H9 (cell line): ENCODE measurements at regions not wholly inside any gene's neighbourhood (a gene's known extent, or its start where the extent isn't known, plus 50 kb on each side); places are given as distances from the start of the nearest gene placed in this dataset.

Source experiments
- DNase-seq: peaks from one replicate; pipeline ENCODE4 v3.0.0-alpha.2; 2017
- H2AFZ ChIP-seq: one replicate; pipeline ENCODE4 v1.6.1; 2013; ENCODE audit warnings: mild to moderate bottlenecking, low read length, control low read depth, moderate library complexity
- H2AK5ac ChIP-seq: 2 replicates; pipeline ENCODE4 v1.6.1; 2013; ENCODE audit warnings: low read length, control low read depth, mixed read lengths; ENCODE audit not compliant: insufficient read length
- H2BK120ac ChIP-seq: one replicate; pipeline ENCODE4 v1.6.1; 2013; ENCODE audit warnings: low read depth, mild to moderate bottlenecking, low read length, control low read depth, inconsistent platforms; ENCODE audit not compliant: poor library complexity, severe bottlenecking
- H2BK12ac ChIP-seq: 2 replicates; pipeline ENCODE4 v1.6.1; 2013; ENCODE audit warnings: low read length, control low read depth, mixed read lengths, low read depth; ENCODE audit not compliant: insufficient read length
- H2BK15ac ChIP-seq: 2 replicates; pipeline ENCODE4 v1.6.1; 2013; ENCODE audit warnings: low read depth, low read length, control low read depth
- H2BK20ac ChIP-seq: one replicate; pipeline ENCODE4 v1.6.1; 2013; ENCODE audit warnings: low read depth, mild to moderate bottlenecking, low read length, control low read depth, inconsistent platforms; ENCODE audit not compliant: poor library complexity, severe bottlenecking
- H2BK5ac ChIP-seq: 2 replicates; pipeline ENCODE4 v1.6.1; 2013; ENCODE audit warnings: low read length, control low read depth, mixed read lengths; ENCODE audit not compliant: insufficient read length
- H3K14ac ChIP-seq: 2 replicates; pipeline ENCODE4 v1.6.1; 2013; ENCODE audit warnings: low read length, control low read depth; ENCODE audit not compliant: insufficient read depth
- H3K18ac ChIP-seq: 2 replicates; pipeline ENCODE4 v1.6.1; 2013; ENCODE audit warnings: low read depth, mild to moderate bottlenecking, mixed read lengths, low read length, control low read depth; ENCODE audit not compliant: insufficient read length
- H3K23ac ChIP-seq: 2 replicates; pipeline ENCODE4 v1.6.1; 2013; ENCODE audit warnings: low read length, control low read depth, mixed read lengths, low read depth; ENCODE audit not compliant: insufficient read length
- H3K23me2 ChIP-seq: 2 replicates; pipeline ENCODE4 v1.6.1; 2013; ENCODE audit warnings: low read depth, mild to moderate bottlenecking, mixed read lengths, low read length, control low read depth; ENCODE audit not compliant: insufficient read length, poor library complexity, severe bottlenecking
- H3K27ac ChIP-seq: 2 replicates; pipeline ENCODE4 v1.5.1; 2013; ENCODE audit warnings: low read length, control low read depth, mixed read lengths, low read depth; ENCODE audit not compliant: insufficient read length
- H3K27me3 ChIP-seq: 2 replicates; pipeline ENCODE4 v1.6.1; 2013; ENCODE audit warnings: low read length, control low read depth, inconsistent platforms; ENCODE audit not compliant: insufficient read depth
- H3K4ac ChIP-seq: 2 replicates; pipeline ENCODE4 v1.6.1; 2013; ENCODE audit warnings: low read depth, mild to moderate bottlenecking, control low read depth, inconsistent platforms, low read length, moderate library complexity
- H3K4me1 ChIP-seq: 2 replicates; pipeline ENCODE4 v1.6.1; 2013; ENCODE audit warnings: low read length, control low read depth, inconsistent platforms; ENCODE audit not compliant: insufficient read depth
- H3K4me2 ChIP-seq: 2 replicates; pipeline ENCODE4 v1.6.1; 2013; ENCODE audit warnings: low read length, control low read depth, mixed read lengths; ENCODE audit not compliant: insufficient read length, insufficient read depth
- H3K56ac ChIP-seq: 2 replicates; pipeline ENCODE4 v1.6.1; 2013; ENCODE audit warnings: low read depth, mild to moderate bottlenecking, mixed read lengths, low read length, control low read depth; ENCODE audit not compliant: insufficient read length
- H3K79me1 ChIP-seq: 2 replicates; pipeline ENCODE4 v1.6.1; 2013; ENCODE audit warnings: low read depth, mild to moderate bottlenecking, moderate library complexity, low read length, control low read depth, inconsistent platforms; ENCODE audit not compliant: insufficient read depth, poor library complexity, severe bottlenecking
- H3K79me2 ChIP-seq: 2 replicates; pipeline ENCODE4 v1.6.1; 2013; ENCODE audit warnings: low read length, control low read depth, inconsistent platforms; ENCODE audit not compliant: insufficient read depth
- H3K9ac ChIP-seq: 2 replicates; pipeline ENCODE4 v1.6.1; 2013; ENCODE audit warnings: low read length, control low read depth, mixed read lengths; ENCODE audit not compliant: insufficient read length; ENCODE audit errors: extremely low read depth
- H3K9me3 ChIP-seq: one replicate; pipeline ENCODE4 v1.6.1; 2013; ENCODE audit warnings: low read depth, low read length, inconsistent platforms; ENCODE audit not compliant: control insufficient read depth
- H3T11ph ChIP-seq: one replicate; pipeline ENCODE4 v1.6.1; 2013; ENCODE audit warnings: mild to moderate bottlenecking, low read length, control low read depth, inconsistent platforms
- H4K20me1 ChIP-seq: one replicate; pipeline ENCODE4 v1.6.1; 2013; ENCODE audit not compliant: control insufficient read depth, insufficient read length, insufficient read depth
- H4K5ac ChIP-seq: 2 replicates; pipeline ENCODE4 v1.6.1; 2013; ENCODE audit warnings: low read depth, mild to moderate bottlenecking, mixed read lengths, low read length, control low read depth; ENCODE audit not compliant: insufficient read length
- H4K8ac ChIP-seq: replicated peaks from 2 replicates; pipeline ENCODE4 v1.6.1; 2013; ENCODE audit warnings: low read length, control low read depth, mixed read lengths, low read depth; ENCODE audit not compliant: insufficient read length
- H4K91ac ChIP-seq: 2 replicates; pipeline ENCODE4 v1.6.1; 2013; ENCODE audit warnings: low read depth, mild to moderate bottlenecking, moderate library complexity, mixed read lengths, low read length, control low read depth; ENCODE audit not compliant: insufficient read length
- H3K27ac Mint-ChIP-seq, 3 experiments: 2 replicates in 2 of 3; 3 replicates in 1 of 3; pipeline ENCODE4 v1.8.0; 2020 to 2021; ENCODE audit warnings: mixed read lengths in 3 of 3, mild to moderate bottlenecking in 1 of 3, moderate library complexity in 1 of 3
- H3K27me3 Mint-ChIP-seq: 2 replicates; pipeline ENCODE4 v1.8.0; 2021; ENCODE audit warnings: low read depth, mild to moderate bottlenecking, moderate library complexity, mixed read lengths
- H3K36me3 Mint-ChIP-seq, 3 experiments: 2 replicates in 2 of 3; 3 replicates in 1 of 3; pipeline ENCODE4 v1.8.0; 2020 to 2021; ENCODE audit warnings: low read depth in 3 of 3, mixed read lengths in 3 of 3; ENCODE audit not compliant: insufficient read depth in 1 of 3
- H3K4me1 Mint-ChIP-seq, 2 experiments: 2 replicates each; pipeline ENCODE4 v1.8.0; 2020; ENCODE audit warnings: mixed read lengths in 2 of 2
- H3K4me3 Mint-ChIP-seq, 2 experiments: 2 replicates in 1 of 2; 3 replicates in 1 of 2; pipeline ENCODE4 v1.8.0; 2020 to 2021; ENCODE audit warnings: mild to moderate bottlenecking in 2 of 2, mixed read lengths in 2 of 2, moderate library complexity in 1 of 2
- H3K9me3 Mint-ChIP-seq, 2 experiments: 2 replicates in 1 of 2; 3 replicates in 1 of 2; pipeline ENCODE4 v1.8.0; 2020; ENCODE audit warnings: mild to moderate bottlenecking in 2 of 2, mixed read lengths in 2 of 2, moderate library complexity in 1 of 2
- WGBS: extraction: QIAGEN DNeasy Blood & Tissue Kit; methylation state at CpG from one replicate; pipeline ENCODE4 v1.1.7; 2013; ENCODE audit warnings: missing lambda C conversion rate, low lambda C conversion rate, mixed read lengths; ENCODE audit not compliant: insufficient read length; ENCODE audit errors: extremely low coverage; 5-methylcytosine and 5-hydroxymethylcytosine counted together
- TF ChIP-seq, protein P1 (sequence below): fragments of 200-600 bp; sonication (generic); conservative IDR thresholded peaks from 3 replicates; pipeline ENCODE4 v1.8.0; 2021; ENCODE audit warnings: antibody characterized with exemption, mild to moderate bottlenecking

DNA sequence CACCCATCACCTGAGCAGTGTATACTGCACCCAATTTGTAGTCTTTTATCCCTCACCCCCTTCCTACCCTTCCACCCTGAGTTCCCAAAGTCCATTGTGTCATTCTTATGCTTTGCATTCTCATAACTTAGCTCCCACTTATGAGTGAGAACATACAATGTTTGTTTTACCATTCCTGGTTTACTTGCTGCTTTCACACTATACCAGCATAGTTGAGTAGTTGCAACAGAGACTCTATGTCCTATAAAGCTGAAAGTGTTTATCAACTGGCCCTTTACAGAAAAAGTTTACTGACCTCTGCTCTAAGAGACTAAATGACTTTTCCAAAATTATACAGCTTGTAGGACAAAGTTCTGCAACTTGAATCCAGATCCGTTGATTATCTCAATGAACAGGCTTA, 61.1 kb upstream of the BLTP1 start:
- Histone ChIP-seq H3K79me1 (no peaks in the 10 kb centered on the region), H3K27ac (no peak overlapping the region), H3K79me2 (no peaks in the 10 kb centered on the region), H3K23ac (no peak overlapping the region), H2BK12ac (no peak overlapping the region), H2BK120ac (no peak overlapping the region), H4K8ac (no peak overlapping the region), H4K5ac (no peak overlapping the region), H3K9me3 (no peaks in the 10 kb centered on the region), H3K18ac (no peak overlapping the region), H4K20me1 (no peaks in the 10 kb centered on the region), H3K56ac (no peak overlapping the region), H3K4me2 (no peak overlapping the region), H3K9ac (no peak overlapping the region), H3K4ac (no peak overlapping the region), H2BK15ac (no peak overlapping the region), H2AFZ (no peak overlapping the region), H3K27me3 (no peaks in the 10 kb centered on the region), H2AK5ac (no peak overlapping the region), H3K4me1 (no peaks in the 10 kb centered on the region), H2BK5ac (no peak overlapping the region), H4K91ac (no peak overlapping the region), H3K14ac (no peak overlapping the region), H2BK20ac (no peak overlapping the region), H3K23me2 (no peaks in the 10 kb centered on the region), H3T11ph (no peak overlapping the region)
- H3K27me3 Mint-ChIP-seq: peaks cover 2% of the 10 kb centered on the region; the same call in 1 of the 2 replicates
- H3K4me1 Mint-ChIP-seq: no peaks in the 10 kb centered on the region
- H3K4me3 Mint-ChIP-seq: no peak overlapping the region
- whole genome bisulfite sequencing: no CpG with 5 or more reads among the region's 1 CpG
- H3K36me3 Mint-ChIP-seq: no peaks in the 10 kb centered on the region
- H3K27ac Mint-ChIP-seq: no peak overlapping the region
- DNase-seq: no peak
- H3K9me3 Mint-ChIP-seq: no peaks in the 10 kb centered on the region; a peak in 1 of 5 replicates
- TF ChIP-seq, protein P1, sequence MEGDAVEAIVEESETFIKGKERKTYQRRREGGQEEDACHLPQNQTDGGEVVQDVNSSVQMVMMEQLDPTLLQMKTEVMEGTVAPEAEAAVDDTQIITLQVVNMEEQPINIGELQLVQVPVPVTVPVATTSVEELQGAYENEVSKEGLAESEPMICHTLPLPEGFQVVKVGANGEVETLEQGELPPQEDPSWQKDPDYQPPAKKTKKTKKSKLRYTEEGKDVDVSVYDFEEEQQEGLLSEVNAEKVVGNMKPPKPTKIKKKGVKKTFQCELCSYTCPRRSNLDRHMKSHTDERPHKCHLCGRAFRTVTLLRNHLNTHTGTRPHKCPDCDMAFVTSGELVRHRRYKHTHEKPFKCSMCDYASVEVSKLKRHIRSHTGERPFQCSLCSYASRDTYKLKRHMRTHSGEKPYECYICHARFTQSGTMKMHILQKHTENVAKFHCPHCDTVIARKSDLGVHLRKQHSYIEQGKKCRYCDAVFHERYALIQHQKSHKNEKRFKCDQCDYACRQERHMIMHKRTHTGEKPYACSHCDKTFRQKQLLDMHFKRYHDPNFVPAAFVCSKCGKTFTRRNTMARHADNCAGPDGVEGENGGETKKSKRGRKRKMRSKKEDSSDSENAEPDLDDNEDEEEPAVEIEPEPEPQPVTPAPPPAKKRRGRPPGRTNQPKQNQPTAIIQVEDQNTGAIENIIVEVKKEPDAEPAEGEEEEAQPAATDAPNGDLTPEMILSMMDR: no peak
